Esophagus squamous epithelium (tissue), 5 donors: ENCODE measurements at regions not wholly inside any gene's neighbourhood (a gene's known extent, or its start where the extent isn't known, plus 50 kb on each side); places are given as distances from the start of the nearest gene placed in this dataset.

Experiments used
- DNase-seq: peaks from one replicate; lab custom pipeline; 2025; lab: John Stamatoyannopoulos, UW
- H3K27ac ChIP-seq, 4 donors: fragments of 200-600 bp; sonication (generic); one replicate each; pipeline ENCODE4 v1.5.1; 2016 to 2019; ENCODE audit warnings: mild to moderate bottlenecking in 1 of 4
- H3K27me3 ChIP-seq, 4 donors: fragments of 200-600 bp; sonication (generic); 1 replicate in 3 of 4; 2 replicates in 1 of 4; pipeline versions ENCODE4 v1.5.1 to v1.6.0; 2017 to 2021; ENCODE audit warnings: antibody characterized with exemption in 1 of 4
- H3K36me3 ChIP-seq, 3 donors: fragments of 200-600 bp; sonication (generic); one replicate each; pipeline ENCODE4 v1.5.1; 2016 to 2019
- H3K4me1 ChIP-seq, 3 donors: fragments of 200-600 bp; sonication (generic); one replicate each; pipeline ENCODE4 v1.5.1; 2017 to 2019
- H3K4me3 ChIP-seq, 4 donors: fragments of 200-600 bp; sonication (generic); 1 replicate in 3 of 4; 2 replicates in 1 of 4; pipeline ENCODE4 v1.5.1; 2016 to 2019; ENCODE audit warnings: mild to moderate bottlenecking in 2 of 4, moderate library complexity in 1 of 4
- H3K9me3 ChIP-seq, 3 donors: fragments of 200-600 bp; sonication (generic); one replicate each; pipeline ENCODE4 v1.5.1; 2016 to 2019
- POLR2A ChIP-seq, 4 donors: fragments of 450-650 bp; IDR thresholded peaks; one replicate each; pipeline ENCODE4 v1.6.1; 2017; ENCODE audit warnings: antibody characterized with exemption in 4 of 4, mild to moderate bottlenecking in 4 of 4, moderate library complexity in 3 of 4
- WGBS, 2 donors: methylation state at CpG; one replicate each; pipeline ENCODE4 v1.1.5; 2018; 5-methylcytosine and 5-hydroxymethylcytosine counted together
- intact Hi-C: fragments of 100-400 bp; cut with DNase I; formaldehyde crosslinking; loops from one replicate; pipeline ENCODE4 v1.15.0; 2022
- TF ChIP-seq, protein P1 (sequence below), 6 experiments: fragments of 450-650 bp in 4 of 6; fragments of 200-600 bp in 2 of 6; sonication (generic) in 2 of 6; IDR thresholded peaks; one replicate each; pipeline ENCODE4 v1.5.1; 2016 to 2019; ENCODE audit warnings: antibody characterized with exemption in 6 of 6, mild to moderate bottlenecking in 4 of 6, moderate library complexity in 4 of 6
- donor health status: DM: yes; HTN: yes; CAD: no.

DNA sequence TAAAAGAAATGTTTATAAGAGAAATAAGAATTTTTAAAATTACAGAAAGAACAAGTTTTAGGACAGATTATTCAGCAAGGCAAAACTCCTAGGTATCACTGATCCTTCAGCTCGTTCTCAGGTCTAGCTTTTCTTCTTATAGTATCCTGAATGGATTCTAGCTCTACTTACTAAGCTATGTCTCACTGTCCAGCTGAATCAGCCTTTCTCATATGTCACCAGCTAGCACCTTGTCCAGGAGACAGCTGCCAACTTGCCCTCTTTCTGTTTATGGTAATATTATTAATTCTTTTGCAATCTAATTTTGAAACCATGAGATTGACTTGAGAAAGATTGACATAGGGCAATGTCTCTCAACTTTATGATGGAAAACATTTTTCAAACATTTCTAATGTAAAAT lies 159.9 kb downstream of the LYPLAL1 start:
- DNase-seq: no peak
- H3K27me3 ChIP-seq: no peaks in the 10 kb centered on the region
- H3K4me1 ChIP-seq: no peaks in the 10 kb centered on the region
- 67 to 84% methylated on average over 1 of the region's 1 CpG for WGBS, 2 donors
- intact Hi-C loops: no loop called here
- H3K36me3 ChIP-seq: no peaks in the 10 kb centered on the region
- H3K9me3 ChIP-seq: no peaks in the 10 kb centered on the region
- H3K4me3 ChIP-seq: no peak overlapping the region
- H3K27ac ChIP-seq: no peak overlapping the region
- TF ChIP-seq POLR2A (IDR thresholded peaks at IDR 0.05): no peak
- TF ChIP-seq, protein P1, sequence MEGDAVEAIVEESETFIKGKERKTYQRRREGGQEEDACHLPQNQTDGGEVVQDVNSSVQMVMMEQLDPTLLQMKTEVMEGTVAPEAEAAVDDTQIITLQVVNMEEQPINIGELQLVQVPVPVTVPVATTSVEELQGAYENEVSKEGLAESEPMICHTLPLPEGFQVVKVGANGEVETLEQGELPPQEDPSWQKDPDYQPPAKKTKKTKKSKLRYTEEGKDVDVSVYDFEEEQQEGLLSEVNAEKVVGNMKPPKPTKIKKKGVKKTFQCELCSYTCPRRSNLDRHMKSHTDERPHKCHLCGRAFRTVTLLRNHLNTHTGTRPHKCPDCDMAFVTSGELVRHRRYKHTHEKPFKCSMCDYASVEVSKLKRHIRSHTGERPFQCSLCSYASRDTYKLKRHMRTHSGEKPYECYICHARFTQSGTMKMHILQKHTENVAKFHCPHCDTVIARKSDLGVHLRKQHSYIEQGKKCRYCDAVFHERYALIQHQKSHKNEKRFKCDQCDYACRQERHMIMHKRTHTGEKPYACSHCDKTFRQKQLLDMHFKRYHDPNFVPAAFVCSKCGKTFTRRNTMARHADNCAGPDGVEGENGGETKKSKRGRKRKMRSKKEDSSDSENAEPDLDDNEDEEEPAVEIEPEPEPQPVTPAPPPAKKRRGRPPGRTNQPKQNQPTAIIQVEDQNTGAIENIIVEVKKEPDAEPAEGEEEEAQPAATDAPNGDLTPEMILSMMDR (IDR thresholded peaks at IDR 0.05): no peak

DNA sequence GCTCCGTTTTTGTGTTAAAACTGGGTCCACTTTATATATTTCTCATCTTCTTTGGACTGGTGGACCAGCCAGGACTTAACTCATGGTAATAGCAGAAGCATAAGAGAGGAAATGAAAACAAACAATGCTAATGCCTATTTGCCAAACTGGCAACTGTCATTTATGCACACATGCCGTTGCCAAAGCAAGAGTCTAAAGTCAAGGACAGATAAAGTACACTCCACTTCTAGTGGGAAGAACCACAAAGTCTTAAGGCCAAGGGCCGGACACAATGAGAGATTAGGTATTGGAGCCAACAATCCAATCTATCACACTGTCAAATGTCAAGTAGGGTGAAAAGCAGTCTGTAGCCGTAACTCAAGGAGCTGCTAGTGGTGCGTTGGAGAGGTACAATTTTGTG lies 157.7 kb downstream of the LYPLAL1 start:
- 83 to 88% methylated on average over 5 of the region's 5 CpGs for WGBS, 2 donors
- H3K9me3 ChIP-seq: no peaks in the 10 kb centered on the region
- no peak for DNase-seq
- no peaks in the 10 kb centered on the region for H3K4me1 ChIP-seq
- TF ChIP-seq POLR2A (IDR thresholded peaks at IDR 0.05): no peak
- TF ChIP-seq, protein P1 (IDR thresholded peaks at IDR 0.05): no peak
- H3K36me3 ChIP-seq: no peaks in the 10 kb centered on the region
- intact Hi-C loops: no loop called here
- no peak overlapping the region for H3K27ac ChIP-seq
- H3K4me3 ChIP-seq: no peak overlapping the region
- H3K27me3 ChIP-seq: no peaks in the 10 kb centered on the region

DNA sequence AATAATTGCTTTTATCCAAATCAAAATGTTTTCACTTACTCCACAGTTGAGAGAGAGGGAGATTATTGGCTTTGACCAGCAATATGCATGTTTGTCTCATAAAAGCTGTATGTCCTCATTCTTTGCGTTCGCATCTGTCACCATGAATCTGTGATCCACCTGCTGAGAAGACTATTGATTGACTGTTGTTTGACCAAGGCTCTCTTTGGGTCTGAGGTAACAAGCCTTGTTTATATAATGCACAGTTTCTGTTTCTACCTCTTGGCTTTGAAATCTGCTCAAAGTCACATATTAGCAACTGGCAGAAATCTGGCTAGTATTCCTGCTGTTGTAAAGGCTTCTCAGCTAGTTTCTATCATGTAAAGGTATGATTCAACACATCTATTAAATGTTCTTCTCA lies 157.0 kb downstream of the LYPLAL1 start:
- no peaks in the 10 kb centered on the region for H3K9me3 ChIP-seq
- H3K4me1 ChIP-seq: no peaks in the 10 kb centered on the region
- H3K27me3 ChIP-seq: no peaks in the 10 kb centered on the region
- H3K36me3 ChIP-seq: no peaks in the 10 kb centered on the region
- intact Hi-C loops: no loop called here
- no peak for DNase-seq
- no peak overlapping the region for H3K27ac ChIP-seq
- H3K4me3 ChIP-seq: no peak overlapping the region
- TF ChIP-seq, protein P1 (IDR thresholded peaks at IDR 0.05): no peak
- no peak for TF ChIP-seq POLR2A (IDR thresholded peaks at IDR 0.05)
- WGBS, 2 donors: 48 to 63% methylated on average over 2 of the region's 2 CpGs

DNA sequence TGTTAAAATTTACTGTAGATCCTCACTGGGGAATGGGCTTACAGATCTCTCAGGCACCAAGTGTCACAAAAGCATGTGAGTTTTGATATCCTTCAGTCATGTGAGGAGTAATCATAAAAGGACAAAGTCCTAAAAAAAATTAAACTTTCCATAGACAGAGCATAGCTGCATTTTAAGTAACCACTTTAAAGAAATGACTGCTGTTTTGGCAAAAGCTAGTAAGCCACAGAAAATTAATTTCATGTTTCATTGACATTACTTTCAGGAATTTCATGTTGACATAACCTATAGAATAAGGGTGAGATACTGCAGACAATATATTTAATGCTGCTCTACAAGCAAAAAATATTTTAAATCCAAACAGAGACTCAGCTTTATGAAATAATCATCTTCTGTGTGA lies 156.3 kb downstream of the LYPLAL1 start:
- no peak for TF ChIP-seq POLR2A (IDR thresholded peaks at IDR 0.05)
- TF ChIP-seq, protein P1 (IDR thresholded peaks at IDR 0.05): no peak
- intact Hi-C loops: no loop called here
- no peaks in the 10 kb centered on the region for H3K4me1 ChIP-seq

DNA sequence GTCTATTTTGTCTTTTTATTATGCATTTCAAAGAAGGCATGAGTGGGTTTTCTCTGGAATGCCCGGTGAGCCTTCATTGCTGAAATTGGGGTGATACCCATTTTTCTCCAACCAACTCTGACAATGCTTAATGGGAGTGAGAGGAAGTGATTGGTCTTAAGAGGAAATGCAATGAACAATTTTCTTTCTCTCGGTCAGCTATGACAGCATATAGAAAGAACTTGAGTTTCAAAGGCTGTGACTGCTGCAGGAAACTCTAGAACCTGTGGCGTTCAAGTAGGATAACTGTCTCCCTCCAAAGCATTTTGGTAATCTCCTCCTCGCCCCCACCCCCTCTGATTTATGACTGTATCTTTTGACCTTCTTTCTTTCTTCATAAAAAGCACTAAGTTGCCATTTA lies 155.9 kb downstream of the LYPLAL1 start:
- no peaks in the 10 kb centered on the region for H3K4me1 ChIP-seq
- no peaks in the 10 kb centered on the region for H3K36me3 ChIP-seq
- intact Hi-C loops: no loop called here
- DNase-seq: no peak
- H3K4me3 ChIP-seq: no peak overlapping the region
- H3K27me3 ChIP-seq: no peaks in the 10 kb centered on the region
- 47 to 65% methylated on average over 3 to 4 of the region's 4 CpGs for WGBS, 2 donors
- H3K27ac ChIP-seq: no peak overlapping the region
- H3K9me3 ChIP-seq: no peaks in the 10 kb centered on the region
- TF ChIP-seq, protein P1 (IDR thresholded peaks at IDR 0.05): no peak
- TF ChIP-seq POLR2A (IDR thresholded peaks at IDR 0.05): no peak

More for the DNA sequence above, 156.3 kb downstream of the LYPLAL1 start:
- H3K27ac ChIP-seq: no peak overlapping the region
- DNase-seq: no peak
- H3K27me3 ChIP-seq: no peaks in the 10 kb centered on the region
- no peaks in the 10 kb centered on the region for H3K9me3 ChIP-seq
- H3K4me3 ChIP-seq: no peak overlapping the region
- no peaks in the 10 kb centered on the region for H3K36me3 ChIP-seq
